ENCODE measurements at regions not wholly inside any gene's neighbourhood (a gene's known extent, or its start where the extent isn't known, plus 50 kb on each side); places are given as distances from the start of the nearest gene placed in this dataset.
"Not testable (repeated sequence)": the region's sequence is repeated elsewhere in the genome, so short reads cannot be mapped to it uniquely, and the experiment has no call there.

DNA sequence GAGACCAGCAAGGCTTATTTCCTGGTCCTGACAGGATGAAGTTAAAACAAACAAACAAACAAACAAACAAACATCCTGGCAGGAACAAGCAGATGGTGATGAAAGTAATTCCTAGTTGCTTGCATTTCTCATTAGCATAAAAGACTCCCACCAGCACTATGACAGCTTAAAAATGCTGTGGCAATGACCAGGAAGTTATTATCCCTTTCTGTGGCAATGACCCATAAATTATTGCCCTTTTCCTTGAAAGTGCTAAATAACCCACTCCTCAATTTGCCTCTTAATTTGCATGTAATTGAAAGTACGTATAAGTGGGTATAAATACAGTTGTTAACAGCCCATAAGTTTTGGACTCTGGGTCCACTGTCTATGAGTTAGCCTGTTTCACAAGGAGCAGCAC is 727.6 kb upstream of the NEGR1 start:
- TF ChIP-seq EP300 (IDR thresholded peaks at IDR 0.05) (no peak), POLR2A (IDR thresholded peaks at IDR 0.05) (no peak)
- TF ChIP-seq, protein P1, sequence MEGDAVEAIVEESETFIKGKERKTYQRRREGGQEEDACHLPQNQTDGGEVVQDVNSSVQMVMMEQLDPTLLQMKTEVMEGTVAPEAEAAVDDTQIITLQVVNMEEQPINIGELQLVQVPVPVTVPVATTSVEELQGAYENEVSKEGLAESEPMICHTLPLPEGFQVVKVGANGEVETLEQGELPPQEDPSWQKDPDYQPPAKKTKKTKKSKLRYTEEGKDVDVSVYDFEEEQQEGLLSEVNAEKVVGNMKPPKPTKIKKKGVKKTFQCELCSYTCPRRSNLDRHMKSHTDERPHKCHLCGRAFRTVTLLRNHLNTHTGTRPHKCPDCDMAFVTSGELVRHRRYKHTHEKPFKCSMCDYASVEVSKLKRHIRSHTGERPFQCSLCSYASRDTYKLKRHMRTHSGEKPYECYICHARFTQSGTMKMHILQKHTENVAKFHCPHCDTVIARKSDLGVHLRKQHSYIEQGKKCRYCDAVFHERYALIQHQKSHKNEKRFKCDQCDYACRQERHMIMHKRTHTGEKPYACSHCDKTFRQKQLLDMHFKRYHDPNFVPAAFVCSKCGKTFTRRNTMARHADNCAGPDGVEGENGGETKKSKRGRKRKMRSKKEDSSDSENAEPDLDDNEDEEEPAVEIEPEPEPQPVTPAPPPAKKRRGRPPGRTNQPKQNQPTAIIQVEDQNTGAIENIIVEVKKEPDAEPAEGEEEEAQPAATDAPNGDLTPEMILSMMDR (IDR thresholded peaks at IDR 0.05), result no peak
- WGBS, 3 donors, result 58 to 73% (median 68%) methylated on average over 1 of the region's 1 CpG
- Histone ChIP-seq H3K9me3 (no peaks in the 10 kb centered on the region), H3K27ac (no peak overlapping the region), H3K4me1 (ENCODE audit: insufficient read depth) (no peaks in the 10 kb centered on the region), H3K36me3 (no peaks in the 10 kb centered on the region), H3K27me3 (no peaks in the 10 kb centered on the region), H3K4me3 (no peak overlapping the region)
- DNase-seq, result no peak
- intact Hi-C loops (cut with DNase I), result no loop called here

DNA sequence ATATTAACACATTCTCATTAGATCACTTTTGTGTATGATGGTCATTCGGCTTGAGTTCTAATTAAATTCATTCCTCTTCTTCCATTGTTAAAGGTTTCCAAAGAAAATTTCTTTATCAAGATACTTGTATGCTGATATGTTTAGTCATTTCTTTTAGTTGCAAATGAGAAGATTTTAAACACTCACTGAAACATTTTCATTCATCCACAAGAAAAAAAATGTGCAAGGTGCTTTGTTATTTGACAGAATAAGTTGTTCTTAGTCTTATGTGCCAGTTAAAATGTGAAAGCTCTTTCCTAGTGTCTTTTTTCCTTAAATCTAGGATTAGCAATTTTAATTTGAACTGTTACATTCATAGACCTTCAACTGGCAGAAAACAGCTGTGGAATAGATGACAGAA is 727.0 kb upstream of the NEGR1 start:
- no peak for DNase-seq

DNA sequence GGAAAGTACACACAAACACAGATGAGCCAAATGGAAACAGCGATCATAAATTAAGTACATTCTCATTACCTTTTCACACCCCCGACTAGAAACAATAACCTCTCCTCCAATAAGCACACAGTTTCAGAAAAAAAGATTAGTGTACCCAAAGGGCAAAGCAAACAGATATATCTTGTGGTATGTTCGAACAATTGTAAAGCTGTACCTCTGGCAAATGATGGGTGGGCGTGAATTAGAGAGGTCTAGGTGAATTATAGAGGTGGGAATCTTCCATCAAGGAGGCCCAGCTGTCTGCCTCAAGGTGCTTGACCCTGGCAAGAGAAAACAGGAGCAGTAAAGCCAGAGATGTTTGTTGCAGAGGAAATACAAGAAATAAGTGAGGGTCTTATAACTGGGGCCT is 715.3 kb upstream of the NEGR1 start:
- H3K9me3 ChIP-seq, result no peaks in the 10 kb centered on the region
- WGBS, 3 donors, result 55 to 63% (median 57%) methylated on average over 4 of the region's 4 CpGs
- intact Hi-C loops (cut with DNase I), result no loop called here
- no peak overlapping the region for H3K4me3 ChIP-seq
- H3K4me1 ChIP-seq (ENCODE audit: insufficient read depth), result no peaks in the 10 kb centered on the region
- H3K27ac ChIP-seq, result no peak overlapping the region
- no peak for DNase-seq
- TF ChIP-seq POLR2A (IDR thresholded peaks at IDR 0.05) (no peak), EP300 (IDR thresholded peaks at IDR 0.05) (no peak)
- TF ChIP-seq, protein P1 (IDR thresholded peaks at IDR 0.05), result no peak
- H3K36me3 ChIP-seq, result no peaks in the 10 kb centered on the region
- H3K27me3 ChIP-seq, result no peaks in the 10 kb centered on the region

More for the DNA sequence above, 727.0 kb upstream of the NEGR1 start:
- Histone ChIP-seq H3K36me3 (no peaks in the 10 kb centered on the region), H3K4me3 (no peak overlapping the region), H3K4me1 (ENCODE audit: insufficient read depth) (no peaks in the 10 kb centered on the region), H3K27ac (no peak overlapping the region), H3K9me3 (no peaks in the 10 kb centered on the region), H3K27me3 (no peaks in the 10 kb centered on the region)
- intact Hi-C loops (cut with DNase I), result no loop called here
- TF ChIP-seq, protein P1 (IDR thresholded peaks at IDR 0.05), result no peak
- no peak for TF ChIP-seq POLR2A (IDR thresholded peaks at IDR 0.05)
- WGBS, 3 donors, result 68 to 85% (median 82%) methylated on average over 1 of the region's 1 CpG

DNA sequence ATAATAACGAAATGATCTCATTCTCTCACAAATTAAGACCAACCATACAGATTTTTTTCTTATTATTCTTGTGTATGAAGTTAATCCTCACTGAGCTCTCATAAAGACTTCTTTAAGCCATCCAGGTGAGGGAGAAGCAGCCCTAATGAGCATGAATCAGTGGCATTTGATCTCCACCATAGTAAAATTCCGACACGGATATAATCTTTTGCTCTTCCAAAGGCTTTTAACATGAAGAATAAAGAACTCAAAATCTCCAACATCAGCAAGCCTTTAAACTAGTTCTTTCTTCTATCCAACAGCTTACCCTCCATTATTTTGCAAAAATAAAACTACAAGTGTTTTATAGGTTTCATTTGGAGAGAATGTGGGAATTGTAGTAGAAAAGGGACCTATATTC is 714.7 kb upstream of the NEGR1 start:
- 83 to 89% (median 89%) methylated on average over 3 of the region's 3 CpGs for WGBS, 3 donors

DNA sequence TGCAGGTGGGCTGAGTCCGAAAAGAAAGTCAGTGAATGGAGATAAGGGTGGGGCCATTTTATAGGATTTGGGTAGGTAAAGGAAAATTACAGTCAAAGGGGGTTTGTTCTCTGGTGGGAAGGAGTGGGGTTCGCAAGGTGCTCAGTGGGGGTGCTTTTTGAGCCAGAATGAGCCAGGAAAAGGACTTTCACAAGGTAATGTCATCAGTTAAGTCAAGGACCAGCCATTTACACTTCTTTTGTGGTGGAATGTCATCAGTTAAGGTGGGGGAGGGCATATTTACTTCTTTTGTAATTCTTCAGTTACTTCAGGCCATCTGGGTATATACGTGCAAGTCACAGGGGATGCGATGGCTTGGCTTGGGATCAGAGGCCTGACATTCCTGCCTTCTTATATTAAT is 705.5 kb upstream of the NEGR1 start:
- H3K9me3 ChIP-seq; H3K4me1 ChIP-seq (ENCODE audit: insufficient read depth); DNase-seq; intact Hi-C loops (cut with DNase I); H3K36me3 ChIP-seq; H3K4me3 ChIP-seq; H3K27ac ChIP-seq; H3K27me3 ChIP-seq: not testable (repeated sequence)
- 89 to 95% (median 91%) methylated on average over 4 of the region's 4 CpGs for WGBS, 3 donors

More for the DNA sequence above, 714.7 kb upstream of the NEGR1 start:
- Histone ChIP-seq H3K27ac (no peak overlapping the region), H3K4me3 (no peak overlapping the region), H3K27me3 (no peaks in the 10 kb centered on the region), H3K9me3 (no peaks in the 10 kb centered on the region), H3K36me3 (no peaks in the 10 kb centered on the region), H3K4me1 (ENCODE audit: insufficient read depth) (no peaks in the 10 kb centered on the region)
- TF ChIP-seq EP300 (IDR thresholded peaks at IDR 0.05) (no peak), POLR2A (IDR thresholded peaks at IDR 0.05) (no peak)
- TF ChIP-seq, protein P1 (IDR thresholded peaks at IDR 0.05), result no peak
- intact Hi-C loops (cut with DNase I), result no loop called here
- DNase-seq, result no peak

Data from ovary (tissue), 7 donors.